HepG2 (cell line): ENCODE measurements at regions not wholly inside any gene's neighbourhood (a gene's known extent, or its start where the extent isn't known, plus 50 kb on each side); places are given as distances from the start of the nearest gene placed in this dataset.

ENCODE experiments used
- ATAC-seq: fragments of 200-7000 bp; cut with Tn5 transposase; 3 replicates; pipeline ENCODE4 v1.9.1; 2020; ENCODE audit warnings: mild to moderate bottlenecking, moderate library complexity
- BruUV-seq: library from RNA; stranded (reverse); fragments of 400-500 nt; replicated peaks from 2 replicates; lab custom pipeline; 2021; lab: Mats Ljungman, UMichigan
- CTCF ChIA-PET: fragments of 300-600 bp; formaldehyde crosslinking; extraction: SDS; loops from one replicate; lab custom pipeline; 2021; ENCODE audit warnings: low total read pairs, inconsistent platforms, low intra/inter-chr PET ratio; lab: Yijun Ruan, JAX
- POLR2A ChIA-PET: fragments of 350-600 bp; sonication (Branson Sonifier 250); formaldehyde crosslinking; loops from one replicate; lab custom pipeline; 2020; ENCODE audit warnings: antibody characterized with exemption, inconsistent platforms; lab: Yijun Ruan, JAX
- DNase-seq: peaks from one replicate; pipeline ENCODE4 v3.0.0-alpha.2; 2015; ENCODE audit warnings: low spot score
- FAIRE-seq: peaks from 3 replicates; lab custom pipeline; 2011; peaks lifted over from hg19 to GRCh38; lab: Jason Lieb, UNC
- H2AFZ ChIP-seq: one replicate; pipeline ENCODE4 v1.6.1; 2011; ENCODE audit warnings: low read length, inconsistent platforms
- H3K27ac ChIP-seq: fragments of 300-600 bp; 3 replicates; pipeline ENCODE4 v1.8.0; 2011; ENCODE audit warnings: mixed run types, mild to moderate bottlenecking, mixed read lengths, low read length, inconsistent platforms; ENCODE audit not compliant: insufficient read depth; ENCODE audit errors: extremely low read length
- H3K27me3 ChIP-seq, 2 experiments: fragments of 200-600 bp in 1 of 2; 2 replicates in 1 of 2; 3 replicates in 1 of 2; pipeline versions ENCODE4 v1.6.0 to v1.8.0; 2011; ENCODE audit warnings: low read length in 2 of 2, mild to moderate bottlenecking in 2 of 2, moderate library complexity in 2 of 2, inconsistent platforms in 1 of 2; ENCODE audit not compliant: insufficient read depth in 2 of 2, control insufficient read depth in 1 of 2
- H3K36me3 ChIP-seq, 2 experiments: fragments of 200-600 bp in 1 of 2; replicated peaks in 1 of 2; 2 replicates in 1 of 2; 3 replicates in 1 of 2; pipeline versions ENCODE4 v1.5.1 to v1.8.0; 2011; ENCODE audit warnings: low read length in 2 of 2, inconsistent platforms in 1 of 2; ENCODE audit not compliant: insufficient read depth in 2 of 2, control insufficient read depth in 1 of 2
- H3K4me1 ChIP-seq: 2 replicates; pipeline ENCODE4 v1.5.1; 2012; ENCODE audit warnings: low read length, inconsistent platforms; ENCODE audit not compliant: insufficient read depth
- H3K4me2 ChIP-seq: 2 replicates; pipeline ENCODE4 v1.6.0; 2011; ENCODE audit warnings: low read depth, low read length, inconsistent platforms
- H3K4me3 ChIP-seq, 3 experiments: fragments of 200-600 bp in 1 of 3; sonication (generic), shearing (Covaris generic) in 1 of 3; replicated peaks in 1 of 3; 2 replicates each; pipeline ENCODE4 v1.5.1; 2011 to 2016; ENCODE audit warnings: low read length in 3 of 3, inconsistent platforms in 2 of 3, low read depth in 2 of 3, mild to moderate bottlenecking in 2 of 3, control low read depth in 1 of 3, mixed read lengths in 1 of 3; ENCODE audit not compliant: insufficient read depth in 1 of 3
- H3K79me2 ChIP-seq: one replicate; pipeline ENCODE4 v1.6.1; 2011; ENCODE audit warnings: low read length, inconsistent platforms; ENCODE audit not compliant: insufficient read depth
- H3K9ac ChIP-seq: 2 replicates; pipeline ENCODE4 v1.6.0; 2011; ENCODE audit warnings: mild to moderate bottlenecking, low read depth, low read length, inconsistent platforms; ENCODE audit not compliant: insufficient read depth
- H3K9me3 ChIP-seq: 2 replicates; pipeline ENCODE4 v1.5.1; 2012; ENCODE audit warnings: mild to moderate bottlenecking, low read length
- H4K20me1 ChIP-seq: 2 replicates; pipeline ENCODE4 v1.6.0; 2011; ENCODE audit warnings: inconsistent platforms, mild to moderate bottlenecking, low read length, moderate library complexity; ENCODE audit not compliant: insufficient read depth
- EP300 ChIP-seq, 3 experiments: sonication (generic) in 1 of 3; formaldehyde crosslinking in 1 of 3; IDR thresholded peaks; 2 replicates each; pipeline versions ENCODE4 v1.5.1 to v1.6.1; 2011 to 2020; ENCODE audit warnings: low read depth in 2 of 3, low read length in 2 of 3, borderline replicate concordance in 1 of 3, improper control_type of control experiment in 1 of 3, mild to moderate bottlenecking in 1 of 3, missing genetic modification reagents in 1 of 3, moderate library complexity in 1 of 3
- KAT8 ChIP-seq: IDR thresholded peaks from 2 replicates; pipeline ENCODE4 v1.6.1; 2016; ENCODE audit warnings: missing genetic modification reagents, missing compliant biosample characterization
- NAIF1 ChIP-seq: sonication (generic); formaldehyde crosslinking; IDR thresholded peaks from 2 replicates; pipeline ENCODE4 v1.5.0; 2020; ENCODE audit warnings: mild to moderate bottlenecking, missing genetic modification reagents, borderline replicate concordance
- NR1H2 ChIP-seq: sonication (generic); formaldehyde crosslinking; IDR thresholded peaks from 2 replicates; pipeline ENCODE4 v1.8.1; 2022; ENCODE audit warnings: low read depth, missing genetic modification reagents, borderline replicate concordance
- RBM39 ChIP-seq: fragments of 200-400 bp; formaldehyde crosslinking; IDR thresholded peaks from one replicate; pipeline ENCODE4 v1.6.1; 2018; ENCODE audit warnings: antibody characterized with exemption, mild to moderate bottlenecking, low read depth, low read length; ENCODE audit not compliant: poor library complexity, severe bottlenecking
- SRY ChIP-seq: sonication (generic); formaldehyde crosslinking; IDR thresholded peaks from 2 replicates; pipeline ENCODE4 v1.8.0; 2022; ENCODE audit warnings: mild to moderate bottlenecking, missing genetic modification reagents
- SSRP1 ChIP-seq: IDR thresholded peaks from 2 replicates; pipeline ENCODE4 v1.6.1; 2016; ENCODE audit warnings: control low read depth
- SUZ12 ChIP-seq: fragments of 150-350 bp; IDR thresholded peaks from 2 replicates; pipeline ENCODE4 v1.6.1; 2014; ENCODE audit warnings: low read depth, low read length
- TMF1 ChIP-seq: sonication (generic); formaldehyde crosslinking; IDR thresholded peaks from 2 replicates; pipeline ENCODE4 v1.8.1; 2022; ENCODE audit warnings: low read depth, missing genetic modification reagents
- TOE1 ChIP-seq: sonication (generic); formaldehyde crosslinking; IDR thresholded peaks from 2 replicates; pipeline ENCODE4 v1.4.0; 2020; ENCODE audit warnings: mild to moderate bottlenecking, missing genetic modification reagents
- TRIM24 ChIP-seq: sonication (generic); formaldehyde crosslinking; IDR thresholded peaks from 2 replicates; pipeline ENCODE4 v1.8.0; 2022; ENCODE audit warnings: mild to moderate bottlenecking, missing genetic modification reagents
- ZKSCAN5 ChIP-seq: sonication (generic); formaldehyde crosslinking; IDR thresholded peaks from 2 replicates; pipeline ENCODE4 v1.5.1; 2020; ENCODE audit warnings: mild to moderate bottlenecking, missing genetic modification reagents
- ZNF136 ChIP-seq: sonication (generic); formaldehyde crosslinking; IDR thresholded peaks from 2 replicates; pipeline ENCODE4 v1.8.1; 2022; ENCODE audit warnings: low read depth, mild to moderate bottlenecking, moderate library complexity, missing genetic modification reagents
- ZNF234 ChIP-seq: sonication (generic); formaldehyde crosslinking; conservative IDR thresholded peaks from 2 replicates; pipeline ENCODE4 v1.5.1; 2020; ENCODE audit warnings: mild to moderate bottlenecking, missing genetic modification reagents
- ZNF251 ChIP-seq: sonication (generic); formaldehyde crosslinking; IDR thresholded peaks from 2 replicates; pipeline ENCODE4 v1.9.0; 2021; ENCODE audit warnings: mild to moderate bottlenecking, missing genetic modification reagents
- ZNF253 ChIP-seq: sonication (generic); formaldehyde crosslinking; IDR thresholded peaks from 2 replicates; pipeline ENCODE4 v1.8.0; 2022; ENCODE audit warnings: mild to moderate bottlenecking, missing genetic modification reagents, borderline replicate concordance
- ZNF441 ChIP-seq: sonication (generic); formaldehyde crosslinking; IDR thresholded peaks from 2 replicates; pipeline ENCODE4 v1.7.0; 2021; ENCODE audit warnings: missing genetic modification reagents, borderline replicate concordance
- ZNF546 ChIP-seq: sonication (generic); formaldehyde crosslinking; conservative IDR thresholded peaks from 2 replicates; pipeline ENCODE4 v1.8.1; 2023; ENCODE audit warnings: mild to moderate bottlenecking, missing genetic modification reagents
- ZNF629 ChIP-seq: sonication (generic); formaldehyde crosslinking; conservative IDR thresholded peaks from 2 replicates; pipeline ENCODE4 v1.5.0; 2020; ENCODE audit warnings: missing genetic modification reagents
- ZNF749 ChIP-seq: sonication (generic); formaldehyde crosslinking; IDR thresholded peaks from 2 replicates; pipeline ENCODE4 v1.8.0; 2022; ENCODE audit warnings: mild to moderate bottlenecking, missing genetic modification reagents, moderate library complexity, borderline replicate concordance
- ZNF777 ChIP-seq: sonication (generic); formaldehyde crosslinking; IDR thresholded peaks from 2 replicates; pipeline ENCODE4 v1.4.0; 2020; ENCODE audit warnings: missing genetic modification reagents
- ZNF850 ChIP-seq: sonication (generic); formaldehyde crosslinking; conservative IDR thresholded peaks from 2 replicates; pipeline ENCODE4 v1.9.0; 2021; ENCODE audit warnings: mild to moderate bottlenecking, missing genetic modification reagents
- ZSCAN31 ChIP-seq: sonication (generic); formaldehyde crosslinking; IDR thresholded peaks from 2 replicates; pipeline ENCODE4 v1.5.0; 2020; ENCODE audit warnings: low read depth, mild to moderate bottlenecking, missing genetic modification reagents
- WGBS: methylation state at CpG from one replicate; pipeline ENCODE4 v1.1.6; 2017; ENCODE audit warnings: low lambda C conversion rate; 5-methylcytosine and 5-hydroxymethylcytosine counted together
- in situ Hi-C: cut with HindIII; loops from 2 replicates; pipeline ENCODE4 v1.10.0; 2017; ENCODE audit warnings: low pct_unique_long_range_greater_than_20kb; ENCODE audit not compliant: extremely low pct_ligation_motif_present
- intact Hi-C: fragments of 100-400 bp; cut with micrococcal nuclease; formaldehyde crosslinking; loops from one replicate; pipeline ENCODE4 v1.10.0; 2022; ENCODE audit not compliant: unreplicated experiment

- H3K27ac ChIP-seq: no peak overlapping the region
- H3K9me3 ChIP-seq: no peaks in the 10 kb centered on the region
- BruUV-seq: no TSS peak
- in situ Hi-C loops: no loop called here
- peaks cover 23% of the 10 kb centered on the region for H3K4me1 ChIP-seq
- POLR2A ChIA-PET: interaction anchor here (3.3 kb wide), 1 partner anchor 16 kb away, joined by 9 read pairs; no protein-coding TSS in a partner anchor
- intact Hi-C loops: no loop called here
- H3K79me2 ChIP-seq: no peaks in the 10 kb centered on the region
- 84% methylated on average over 5 of the region's 5 CpGs for WGBS
- no peaks in the 10 kb centered on the region for H3K36me3 ChIP-seq
- CTCF ChIA-PET: no interaction called here
- no peak overlapping the region for H3K9ac ChIP-seq
- H3K4me2 ChIP-seq: no peak overlapping the region
- FAIRE-seq (no peak), DNase-seq (no peak), ATAC-seq (no peak)
- H3K27me3 ChIP-seq: no peaks in the 10 kb centered on the region
- TF ChIP-seq ZNF234: no peak
- TF ChIP-seq TRIM24 (CRISPR knock-in tag): no peak
- no peak for TF ChIP-seq TOE1 (CRISPR knock-in tag)
- TF ChIP-seq ZNF546 (CRISPR knock-in tag): no peak
- TF ChIP-seq ZNF777 (CRISPR knock-in tag): no peak
- no peak for TF ChIP-seq ZNF253 (CRISPR knock-in tag)
- TF ChIP-seq KAT8 (CRISPR knock-in tag): no peak
- H3K4me3 ChIP-seq: no peak overlapping the region
- H4K20me1 ChIP-seq: no peaks in the 10 kb centered on the region
- no peak overlapping the region for H2AFZ ChIP-seq
Observed at GRCh38 chr6:1247056-1247455, 64.8 kb upstream of the FOXQ1 start.

DNA sequence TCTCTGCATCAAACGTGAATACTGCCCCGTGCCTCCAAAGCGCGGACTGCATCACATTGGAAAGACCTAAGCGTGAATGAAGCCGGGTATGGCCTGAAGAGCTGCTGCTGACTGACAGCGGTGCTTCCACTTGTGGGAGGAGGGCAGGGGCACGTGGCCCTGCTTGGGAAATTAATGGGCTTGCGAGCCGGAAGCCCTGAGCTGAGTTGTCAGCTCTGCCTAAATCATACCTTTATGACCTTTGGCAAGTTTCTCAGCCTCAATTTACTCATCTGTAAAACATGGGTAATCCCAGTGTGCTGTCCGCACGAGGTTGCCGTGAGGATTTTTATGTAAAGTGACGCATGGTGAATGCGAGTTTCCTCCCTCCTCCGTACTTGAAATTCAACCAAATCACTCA, 67.0 kb upstream of the FOXQ1 start:
- Histone ChIP-seq H3K36me3 (no peaks in the 10 kb centered on the region), H3K9ac (no peak overlapping the region), H3K27ac (no peak overlapping the region), H2AFZ (no peak overlapping the region), H3K79me2 (no peaks in the 10 kb centered on the region), H3K4me1 (peaks cover 8% of the 10 kb centered on the region), H3K4me2 (no peak overlapping the region), H4K20me1 (no peaks in the 10 kb centered on the region), H3K4me3 (no peak overlapping the region), H3K9me3 (no peaks in the 10 kb centered on the region), H3K27me3 (no peaks in the 10 kb centered on the region)
- DNase-seq (no peak), FAIRE-seq (no peak), ATAC-seq (no peak)
- no peak for TF ChIP-seq SRY (CRISPR knock-in tag)
- TF ChIP-seq NAIF1 (CRISPR knock-in tag): no peak
- no peak for TF ChIP-seq ZNF749
- TF ChIP-seq ZKSCAN5 (CRISPR knock-in tag): no peak
- no peak for TF ChIP-seq ZNF136 (CRISPR knock-in tag)
- no peak for TF ChIP-seq SSRP1
- no peak for TF ChIP-seq TMF1 (CRISPR knock-in tag)
- TF ChIP-seq NR1H2 (CRISPR knock-in tag): no peak
- no peak for TF ChIP-seq RBM39
- TF ChIP-seq ZNF251: no peak
- no peak for TF ChIP-seq SUZ12
- no peak for TF ChIP-seq ZNF629 (CRISPR knock-in tag)
- TF ChIP-seq ZSCAN31 (CRISPR knock-in tag): no peak
- TF ChIP-seq EP300 (IDR thresholded peaks at IDR 0.05; ENCODE audit: low read depth in 2 of 2, low read length in 2 of 2): no peak
- TF ChIP-seq EP300 (CRISPR knock-in tag; IDR thresholded peaks at IDR 0.05; ENCODE audit: borderline replicate concordance): no peak
- TF ChIP-seq ZNF850 (CRISPR knock-in tag): no peak
- no peak for TF ChIP-seq ZNF441
- ChIA-PET CTCF (no interaction called here), POLR2A (interaction anchor here (1.7 to 3.3 kb wide), 2 partner anchors 18 to 67 kb away, joined by 5 to 9 read pairs; partner anchors contain the start of gene FOXQ1)
- no TSS peak for BruUV-seq
- in situ Hi-C loops: no loop called here
- intact Hi-C loops: no loop called here
- 94% methylated on average over 16 of the region's 16 CpGs for WGBS
